H1 (cell line): ENCODE measurements at regions not wholly inside any gene's neighbourhood (a gene's known extent, or its start where the extent isn't known, plus 50 kb on each side); places are given as distances from the start of the nearest gene placed in this dataset.

Experiments used
- CTCF ChIA-PET: fragments of 300-600 bp; sonication (Branson Sonifier 250); formaldehyde crosslinking; loops from one replicate; lab custom pipeline; 2021; ENCODE audit not compliant: partially characterized antibody; lab: Charles Lee
- POLR2A ChIA-PET: fragments of 300-600 bp; sonication (Branson Sonifier 250); formaldehyde crosslinking; loops from one replicate; lab custom pipeline; 2021; ENCODE audit warnings: inconsistent platforms; ENCODE audit not compliant: partially characterized antibody; lab: Charles Lee
- DNase-seq, 2 experiments: peaks; one replicate each; pipeline versions ENCODE4 v3.0.0 to v3.0.0-alpha.2; 2010 to 2022; ENCODE audit warnings: low spot score in 2 of 2, low read depth in 1 of 2, mixed read lengths in 1 of 2
- FAIRE-seq: peaks from 2 replicates; lab custom pipeline; 2011; peaks lifted over from hg19 to GRCh38; lab: Jason Lieb, UNC
- H2AFZ ChIP-seq: 2 replicates; pipeline ENCODE4 v1.8.1; 2012; ENCODE audit warnings: low read length, inconsistent platforms
- H2AK5ac ChIP-seq: 2 replicates; pipeline ENCODE4 v1.6.1; 2013; ENCODE audit warnings: low read depth, low read length
- H2BK120ac ChIP-seq: replicated peaks from 2 replicates; pipeline ENCODE3; 2013; ENCODE audit warnings: low read depth, low read length, inconsistent platforms
- H2BK12ac ChIP-seq: 2 replicates; pipeline ENCODE4 v1.6.1; 2013; ENCODE audit warnings: low read depth, low read length
- H2BK15ac ChIP-seq: 2 replicates; pipeline ENCODE4 v1.6.1; 2013; ENCODE audit warnings: low read length
- H2BK20ac ChIP-seq: 2 replicates; pipeline ENCODE4 v1.6.1; 2013; ENCODE audit warnings: low read length
- H2BK5ac ChIP-seq: 2 replicates; pipeline ENCODE4 v1.6.1; 2013; ENCODE audit warnings: low read depth, low read length
- H3K14ac ChIP-seq: 2 replicates; pipeline ENCODE4 v1.6.1; 2013; ENCODE audit warnings: inconsistent platforms; ENCODE audit not compliant: insufficient read length
- H3K18ac ChIP-seq: 2 replicates; pipeline ENCODE4 v1.6.1; 2013; ENCODE audit warnings: low read length; ENCODE audit errors: extremely low read depth
- H3K23ac ChIP-seq: 2 replicates; pipeline ENCODE4 v1.6.1; 2013; ENCODE audit warnings: inconsistent platforms; ENCODE audit not compliant: insufficient read length
- H3K23me2 ChIP-seq: 2 replicates; pipeline ENCODE4 v1.6.1; 2013; ENCODE audit warnings: low read depth, low read length
- H3K27ac ChIP-seq: 2 replicates; pipeline ENCODE4 v1.6.1; 2011; ENCODE audit warnings: low read depth, low read length, inconsistent platforms
- H3K27me3 ChIP-seq, 4 experiments: replicated peaks in 1 of 4; 1 replicate in 1 of 4; 2 replicates in 3 of 4; pipeline versions ENCODE4 v1.6.1 to v1.8.1; 2011 to 2013; ENCODE audit warnings: low read length in 3 of 4, mild to moderate bottlenecking in 3 of 4, inconsistent platforms in 2 of 4, mixed read lengths in 2 of 4, moderate library complexity in 1 of 4; ENCODE audit not compliant: control insufficient read depth in 3 of 4, insufficient read depth in 3 of 4; ENCODE audit errors: extremely low read depth in 1 of 4
- H3K36me3 ChIP-seq, 4 experiments: 2 replicates each; pipeline versions ENCODE4 v1.6.1 to v1.8.1; 2011 to 2013; ENCODE audit warnings: mild to moderate bottlenecking in 4 of 4, low read length in 3 of 4, moderate library complexity in 2 of 4, control low read depth in 1 of 4, inconsistent platforms in 1 of 4; ENCODE audit not compliant: insufficient read depth in 4 of 4, control insufficient read depth in 2 of 4
- H3K4ac ChIP-seq: replicated peaks from 2 replicates; pipeline ENCODE3; 2013; ENCODE audit warnings: low read length, low read depth, mixed read lengths, inconsistent platforms; ENCODE audit not compliant: insufficient read length
- H3K4me1 ChIP-seq, 4 experiments: replicated peaks in 1 of 4; 1 replicate in 1 of 4; 2 replicates in 3 of 4; pipeline versions ENCODE4 v1.6.1 to v1.8.1; 2011 to 2013; ENCODE audit warnings: low read length in 3 of 4, inconsistent platforms in 2 of 4, mixed read lengths in 1 of 4; ENCODE audit not compliant: insufficient read depth in 4 of 4, control insufficient read depth in 3 of 4
- H3K4me2 ChIP-seq, 2 experiments: 2 replicates each; pipeline versions ENCODE4 v1.6.1 to v1.8.1; 2011 to 2013; ENCODE audit warnings: low read depth in 2 of 2, low read length in 2 of 2, control low read depth in 1 of 2, inconsistent platforms in 1 of 2, mild to moderate bottlenecking in 1 of 2; ENCODE audit not compliant: insufficient read depth in 1 of 2
- H3K4me3 ChIP-seq, 4 experiments: fragments of 200-600, 300-600 bp in 1 of 4; sonication (generic), shearing (Covaris generic), sonication (Bioruptor Twin) in 1 of 4; 2 replicates each; pipeline versions ENCODE4 v1.5.1 to v1.8.1; 2011 to 2016; ENCODE audit warnings: low read length in 4 of 4, low read depth in 3 of 4, control low read depth in 2 of 4, inconsistent platforms in 2 of 4, mild to moderate bottlenecking in 2 of 4, mixed read lengths in 1 of 4, moderate library complexity in 1 of 4; ENCODE audit not compliant: insufficient read depth in 2 of 4; ENCODE audit errors: extremely low read depth in 1 of 4
- H3K56ac ChIP-seq: replicated peaks from 2 replicates; pipeline ENCODE3; 2013; ENCODE audit warnings: low read depth, mild to moderate bottlenecking, mixed read lengths, low read length, inconsistent platforms; ENCODE audit not compliant: insufficient read length
- H3K79me1 ChIP-seq: 2 replicates; pipeline ENCODE4 v1.6.1; 2013; ENCODE audit warnings: low read depth, low read length, control low read depth
- H3K79me2 ChIP-seq, 2 experiments: 2 replicates each; pipeline versions ENCODE4 v1.6.1 to v1.8.1; 2012 to 2013; ENCODE audit warnings: low read length in 2 of 2, mild to moderate bottlenecking in 2 of 2, inconsistent platforms in 1 of 2; ENCODE audit not compliant: insufficient read depth in 2 of 2, control insufficient read depth in 1 of 2
- H3K9ac ChIP-seq, 4 experiments: replicated peaks in 1 of 4; 1 replicate in 1 of 4; 2 replicates in 3 of 4; pipeline versions ENCODE4 v1.6.1 to v1.8.1; 2011 to 2013; ENCODE audit warnings: low read depth in 3 of 4, low read length in 3 of 4, control low read depth in 2 of 4, mild to moderate bottlenecking in 2 of 4, moderate library complexity in 2 of 4, inconsistent platforms in 1 of 4; ENCODE audit errors: extremely low read depth in 1 of 4
- H3K9me3 ChIP-seq, 2 experiments: 2 replicates each; pipeline versions ENCODE4 v1.6.1 to v1.8.1; 2012 to 2013; ENCODE audit warnings: mild to moderate bottlenecking in 2 of 2, moderate library complexity in 2 of 2, control low read depth in 1 of 2, inconsistent platforms in 1 of 2, low read depth in 1 of 2, low read length in 1 of 2, mixed read lengths in 1 of 2; ENCODE audit not compliant: insufficient read depth in 2 of 2
- H4K20me1 ChIP-seq, 2 experiments: replicated peaks in 1 of 2; 2 replicates each; pipeline versions ENCODE3 to v1.8.1; 2011 to 2013; ENCODE audit warnings: inconsistent platforms in 2 of 2, low read length in 2 of 2, mild to moderate bottlenecking in 1 of 2; ENCODE audit not compliant: insufficient read depth in 2 of 2, control insufficient read depth in 1 of 2
- H4K5ac ChIP-seq: 2 replicates; pipeline ENCODE4 v1.6.1; 2013; ENCODE audit warnings: low read length, low read depth, mixed read lengths, inconsistent platforms; ENCODE audit not compliant: insufficient read length
- H4K8ac ChIP-seq: 2 replicates; pipeline ENCODE4 v1.8.0; 2013; ENCODE audit warnings: mild to moderate bottlenecking, moderate library complexity, low read length, inconsistent platforms; ENCODE audit not compliant: insufficient read depth; ENCODE audit errors: extremely low read depth
- H4K91ac ChIP-seq: replicated peaks from 2 replicates; pipeline ENCODE3; 2013; ENCODE audit warnings: low read length, mixed read lengths, inconsistent platforms; ENCODE audit not compliant: insufficient read length
- ASH2L ChIP-seq: fragments of 200-600, 300-600 bp; sonication (generic); IDR thresholded peaks from one replicate; pipeline ENCODE4 v1.7.1; 2017; ENCODE audit warnings: low read length
- GTF2F1 ChIP-seq: IDR thresholded peaks from 2 replicates; pipeline ENCODE4 v1.6.1; 2012; ENCODE audit warnings: low read depth, low read length, improper control_type of control experiment, borderline replicate concordance
- HDAC6 ChIP-seq: IDR thresholded peaks from one replicate; pipeline ENCODE4 v1.7.1; 2012; ENCODE audit warnings: low read depth, mild to moderate bottlenecking, inconsistent platforms, low read length, moderate library complexity
- JUN ChIP-seq: IDR thresholded peaks from 2 replicates; pipeline ENCODE4 v1.6.1; 2011; ENCODE audit warnings: low read depth, mild to moderate bottlenecking, improper control_type of control experiment, low read length
- PHF8 ChIP-seq: fragments of 200-600 bp; sonication (generic); conservative IDR thresholded peaks from 2 replicates; pipeline ENCODE4 v1.7.1; 2012; ENCODE audit warnings: low read depth, mild to moderate bottlenecking, inconsistent platforms, low read length, moderate library complexity
- SIN3A ChIP-seq, 2 experiments: IDR thresholded peaks in 1 of 2; conservative IDR thresholded peaks in 1 of 2; 2 replicates each; pipeline ENCODE4 v1.6.1; 2011 to 2012; ENCODE audit warnings: low read length in 2 of 2, improper control_type of control experiment in 1 of 2, low read depth in 1 of 2, mild to moderate bottlenecking in 1 of 2
- SP1 ChIP-seq: IDR thresholded peaks from 2 replicates; pipeline ENCODE4 v1.6.1; 2011; ENCODE audit warnings: low read depth, low read length
- ZNF274 ChIP-seq: IDR thresholded peaks from 2 replicates; pipeline ENCODE4 v1.7.0; 2012; ENCODE audit warnings: low read length, borderline replicate concordance; ENCODE audit errors: extremely low read depth
- WGBS, 2 experiments: shearing (Covaris generic) in 1 of 2; methylation state at CpG; one replicate each; pipeline versions ENCODE4 v1.1.6 to v1.1.7; 2013 to 2015; ENCODE audit warnings: low lambda C conversion rate in 2 of 2, mixed read lengths in 2 of 2, inconsistent platforms in 1 of 2, low coverage in 1 of 2, missing lambda C conversion rate in 1 of 2; ENCODE audit not compliant: insufficient replicate concordance in 2 of 2, insufficient coverage in 1 of 2, insufficient read length in 1 of 2; ENCODE audit errors: extremely low coverage in 1 of 2, missing lambda C conversion rate in 1 of 2; 5-methylcytosine and 5-hydroxymethylcytosine counted together

DNA sequence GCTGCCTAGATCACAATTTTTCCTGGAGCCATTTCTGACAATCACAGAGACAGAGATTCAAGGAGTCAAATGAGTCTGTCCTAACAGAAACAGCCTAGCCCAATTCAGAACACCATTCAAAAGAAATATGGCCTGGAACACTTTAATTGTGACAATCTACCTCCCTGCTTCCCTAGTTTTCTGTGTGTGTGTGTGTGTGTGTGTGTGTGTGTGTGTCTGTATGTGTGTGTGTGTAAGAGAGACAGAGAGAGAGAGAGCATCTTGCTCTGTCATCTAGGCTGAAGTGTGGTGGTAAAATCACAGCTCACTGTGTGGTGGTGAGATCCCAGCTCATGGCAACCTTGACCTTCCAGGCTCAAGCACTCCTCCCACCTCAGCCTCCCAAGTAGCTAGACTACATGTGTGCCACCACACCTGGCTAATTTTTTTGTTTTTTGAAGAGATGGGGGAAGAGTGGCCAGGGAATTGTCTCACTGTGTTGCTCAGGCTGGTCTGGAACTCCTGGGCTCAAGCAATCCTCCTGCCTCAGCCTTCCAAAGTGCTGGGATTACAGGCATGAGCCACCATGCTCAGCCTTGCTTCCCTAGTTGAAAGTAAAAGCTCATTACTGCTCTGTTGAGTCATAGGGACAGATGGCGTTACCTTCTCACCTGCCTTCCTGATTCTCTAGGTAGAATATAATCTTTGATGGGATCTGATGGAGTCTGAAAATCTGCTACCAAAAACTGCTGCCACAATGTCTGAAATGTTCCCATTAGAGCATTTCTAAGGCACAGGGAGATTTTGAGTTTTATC is 89.6 kb upstream of the BEND6 start:
- Histone ChIP-seq H3K4me2 (no peak overlapping the region), H3K23me2 (no peaks in the 10 kb centered on the region; the same call in 1 of the 2 replicates), H3K4me3 (no peak overlapping the region), H3K9ac (no peak overlapping the region), H2BK15ac (peak overlapping the region; percentile 66; the same call in 1 of the 2 replicates), H3K27ac (no peak overlapping the region), H2AFZ (no peak overlapping the region), H3K36me3 (no peaks in the 10 kb centered on the region; a peak in 1 of 8 replicates), H3K23ac (no peak overlapping the region), H3K9me3 (no peaks in the 10 kb centered on the region), H2AK5ac (peak overlapping the region; percentile 7; the same call in 1 of the 2 replicates), H3K14ac (no peak overlapping the region), H3K79me2 (no peaks in the 10 kb centered on the region), H3K4ac (no peak overlapping the region), H2BK20ac (0 out of 2 replicates have a peak overlapping the region, but pooled peaks have one; percentile 15), H3K27me3 (no peaks in the 10 kb centered on the region), H4K91ac (peak overlapping the region; percentile 78), H2BK5ac (no peak overlapping the region), H2BK12ac (peak overlapping the region; percentile 89), H3K4me1 (peaks cover 0 to 5% (median 2%) of the 10 kb centered on the region in 4 experiments; a peak in 5 of 7 replicates), H3K79me1 (no peaks in the 10 kb centered on the region), H4K5ac (no peak overlapping the region), H3K56ac (peak overlapping the region; percentile 38), H2BK120ac (no peak overlapping the region), H4K20me1 (no peaks in the 10 kb centered on the region), H3K18ac (0 out of 2 replicates have a peak overlapping the region, but pooled peaks have one; percentile 10), H4K8ac (no peak overlapping the region)
- no peak for DNase-seq
- 86% methylated on average over 1 of the region's 1 CpG; no CpG with 5 or more reads in 1 of the 2 experiments for WGBS, 2 experiments
- CTCF ChIA-PET, result interaction anchor here (0.6 to 6.2 kb wide), 8 partner anchors 14 to 1893 kb away, joined by 3 to 24 read pairs (median 3); no protein-coding TSS in a partner anchor
- POLR2A ChIA-PET, result no interaction called here
- no peak for FAIRE-seq
- TF ChIP-seq SP1, result no peak
- no peak for TF ChIP-seq JUN
- no peak for TF ChIP-seq SIN3A (conservative IDR thresholded peaks at IDR 0.05 in 1 of 2, IDR thresholded peaks at IDR 0.05 in 1 of 2; ENCODE audit: low read depth in 1 of 2, low read length in 2 of 2)
- TF ChIP-seq ZNF274, result no peak
- no peak for TF ChIP-seq PHF8
- no peak for TF ChIP-seq GTF2F1
- TF ChIP-seq ASH2L, result no peak
- TF ChIP-seq HDAC6, result no peak
